IMR-90 (cell line): ENCODE measurements at regions not wholly inside any gene's neighbourhood (a gene's known extent, or its start where the extent isn't known, plus 50 kb on each side); places are given as distances from the start of the nearest gene placed in this dataset.

ENCODE experiments used
- ATAC-seq: fragments of 200-7000 bp; cut with Tn5 transposase; 2 replicates; pipeline ENCODE4 v1.9.1; 2020; ENCODE audit warnings: low read depth, mild to moderate bottlenecking, moderate library complexity
- BruUV-seq: library from RNA; stranded (reverse); fragments of 400-500 nt; replicated peaks from 2 replicates; lab custom pipeline; 2021; lab: Mats Ljungman, UMichigan
- CTCF ChIA-PET: fragments of 300-600 bp; formaldehyde crosslinking; extraction: SDS; loops from one replicate; lab custom pipeline; 2021; ENCODE audit warnings: antibody characterized with exemption; lab: Yijun Ruan, JAX
- POLR2A ChIA-PET: fragments of 300-600 bp; sonication (Branson Sonifier 250); formaldehyde crosslinking; loops from one replicate; lab custom pipeline; 2022; ENCODE audit warnings: antibody characterized with exemption; ENCODE audit not compliant: unreplicated experiment; lab: Charles Lee
- DNase-seq: peaks from one replicate; pipeline ENCODE4 v3.0.0; 2013
- H2AFZ ChIP-seq: replicated peaks from 2 replicates; pipeline ENCODE3; 2013; ENCODE audit warnings: low read length, mild to moderate bottlenecking; ENCODE audit not compliant: poor library complexity
- H2AK5ac ChIP-seq: 2 replicates; pipeline ENCODE4 v1.6.1; 2013; ENCODE audit warnings: low read depth, low read length, inconsistent platforms
- H2AK9ac ChIP-seq: replicated peaks from 2 replicates; pipeline ENCODE3; 2013; ENCODE audit warnings: mild to moderate bottlenecking, low read depth, low read length, moderate library complexity; ENCODE audit not compliant: poor library complexity
- H2BK120ac ChIP-seq: 2 replicates; pipeline ENCODE4 v1.6.1; 2013; ENCODE audit warnings: low read depth, low read length, inconsistent platforms
- H2BK15ac ChIP-seq: 3 replicates; pipeline ENCODE4 v1.6.1; 2013; ENCODE audit warnings: low read depth, low read length, inconsistent platforms
- H2BK20ac ChIP-seq: 2 replicates; pipeline ENCODE4 v1.6.1; 2013; ENCODE audit warnings: low read depth, mild to moderate bottlenecking, inconsistent platforms, low read length, moderate library complexity
- H2BK5ac ChIP-seq: 2 replicates; pipeline ENCODE4 v1.6.1; 2013; ENCODE audit warnings: mild to moderate bottlenecking, low read depth, low read length, inconsistent platforms; ENCODE audit not compliant: poor library complexity, severe bottlenecking
- H3K14ac ChIP-seq: replicated peaks from 2 replicates; pipeline ENCODE4 v1.6.1; 2013; ENCODE audit warnings: low read depth, low read length, inconsistent platforms
- H3K18ac ChIP-seq: 2 replicates; pipeline ENCODE4 v1.6.1; 2013; ENCODE audit warnings: low read depth, low read length, control low read depth
- H3K23ac ChIP-seq: 2 replicates; pipeline ENCODE4 v1.6.1; 2013; ENCODE audit warnings: low read depth, low read length, inconsistent platforms
- H3K27ac ChIP-seq: 2 replicates; pipeline ENCODE4 v1.5.1; 2013; ENCODE audit warnings: mild to moderate bottlenecking, control low read depth, low read length; ENCODE audit not compliant: insufficient read depth
- H3K27me3 ChIP-seq: 2 replicates; pipeline ENCODE4 v1.6.1; 2013; ENCODE audit warnings: low read length; ENCODE audit not compliant: control insufficient read depth, insufficient read depth
- H3K36me3 ChIP-seq: 2 replicates; pipeline ENCODE4 v1.6.1; 2013; ENCODE audit warnings: low read length, mixed read lengths; ENCODE audit not compliant: control insufficient read depth, insufficient read depth
- H3K4ac ChIP-seq: 2 replicates; pipeline ENCODE4 v1.6.1; 2013; ENCODE audit warnings: low read depth, low read length, inconsistent platforms
- H3K4me1 ChIP-seq: 2 replicates; pipeline ENCODE4 v1.6.1; 2013; ENCODE audit warnings: low read length, mixed read lengths; ENCODE audit not compliant: control insufficient read depth, insufficient read depth
- H3K4me2 ChIP-seq: 2 replicates; pipeline ENCODE4 v1.6.1; 2013; ENCODE audit warnings: low read depth, mild to moderate bottlenecking, control low read depth, low read length, moderate library complexity
- H3K4me3 ChIP-seq: 2 replicates; pipeline ENCODE4 v1.5.1; 2013; ENCODE audit warnings: low read depth, mild to moderate bottlenecking, control low read depth, low read length, moderate library complexity; ENCODE audit not compliant: insufficient read depth
- H3K56ac ChIP-seq: 2 replicates; pipeline ENCODE4 v1.6.1; 2013; ENCODE audit warnings: low read length, inconsistent platforms; ENCODE audit not compliant: insufficient read depth; ENCODE audit errors: extremely low read depth
- H3K79me1 ChIP-seq, 2 experiments: 2 replicates each; pipeline ENCODE4 v1.6.1; 2013; ENCODE audit warnings: low read length in 2 of 2, inconsistent platforms in 1 of 2, low read depth in 1 of 2
- H3K9ac ChIP-seq: 2 replicates; pipeline ENCODE4 v1.6.1; 2013; ENCODE audit warnings: low read depth, low read length, control low read depth
- H3K9me1 ChIP-seq: 2 replicates; pipeline ENCODE4 v1.6.1; 2013; ENCODE audit warnings: low read length, inconsistent platforms; ENCODE audit not compliant: insufficient read depth
- H3K9me3 ChIP-seq: 2 replicates; pipeline ENCODE4 v1.6.1; 2013; ENCODE audit warnings: low read length; ENCODE audit not compliant: control insufficient read depth, insufficient read depth
- H4K20me1 ChIP-seq: 2 replicates; pipeline ENCODE4 v1.6.1; 2013; ENCODE audit warnings: low read length, inconsistent platforms; ENCODE audit not compliant: insufficient read depth
- H4K5ac ChIP-seq: 2 replicates; pipeline ENCODE4 v1.6.1; 2013; ENCODE audit warnings: mild to moderate bottlenecking, low read depth, low read length, control low read depth
- H4K8ac ChIP-seq, 2 experiments: 2 replicates each; pipeline ENCODE4 v1.6.1; 2013; ENCODE audit warnings: low read depth in 2 of 2, low read length in 2 of 2, control low read depth in 1 of 2, inconsistent platforms in 1 of 2
- H4K91ac ChIP-seq: 2 replicates; pipeline ENCODE4 v1.6.1; 2013; ENCODE audit warnings: low read depth, low read length, inconsistent platforms; ENCODE audit not compliant: insufficient read depth
- CEBPB ChIP-seq: IDR thresholded peaks from 2 replicates; pipeline ENCODE4 v1.6.1; 2012; ENCODE audit warnings: low read depth, low read length, improper control_type of control experiment
- NFE2L2 ChIP-seq: fragments of 150-350 bp; IDR thresholded peaks from 2 replicates; pipeline ENCODE4 v1.6.1; 2016; ENCODE audit warnings: low read depth, mild to moderate bottlenecking, low read length
- SMC3 ChIP-seq: fragments of 150-350 bp; IDR thresholded peaks from 2 replicates; pipeline ENCODE4 v1.6.1; 2016; ENCODE audit warnings: low read depth, mild to moderate bottlenecking, antibody characterized with exemption, low read length, moderate library complexity
- WGBS, 2 experiments: methylation state at CpG; one replicate each; pipeline versions ENCODE4 v1.1.5 to v1.1.7; 2013; ENCODE audit warnings: missing lambda C conversion rate in 2 of 2; ENCODE audit not compliant: insufficient read length in 1 of 2; ENCODE audit errors: extremely low coverage in 2 of 2; 5-methylcytosine and 5-hydroxymethylcytosine counted together
- dilution Hi-C: fragments of 300-500 bp; cut with HindIII; formaldehyde crosslinking; loops from one replicate; pipeline ENCODE4 v1.14.3; 2018; ENCODE audit warnings: low sequenced_read_pairs; ENCODE audit not compliant: unreplicated experiment
- in situ Hi-C: fragments of 300-500 bp; cut with MboI; formaldehyde crosslinking; loops from 3 replicates; pipeline ENCODE4 v1.14.3; 2019; ENCODE audit warnings: low sequenced_read_pairs, inconsistent platforms, mixed read lengths
- intact Hi-C: fragments of 100-400 bp; cut with micrococcal nuclease; formaldehyde crosslinking; loops from 2 replicates; pipeline ENCODE4 v1.10.0; 2022

DNA sequence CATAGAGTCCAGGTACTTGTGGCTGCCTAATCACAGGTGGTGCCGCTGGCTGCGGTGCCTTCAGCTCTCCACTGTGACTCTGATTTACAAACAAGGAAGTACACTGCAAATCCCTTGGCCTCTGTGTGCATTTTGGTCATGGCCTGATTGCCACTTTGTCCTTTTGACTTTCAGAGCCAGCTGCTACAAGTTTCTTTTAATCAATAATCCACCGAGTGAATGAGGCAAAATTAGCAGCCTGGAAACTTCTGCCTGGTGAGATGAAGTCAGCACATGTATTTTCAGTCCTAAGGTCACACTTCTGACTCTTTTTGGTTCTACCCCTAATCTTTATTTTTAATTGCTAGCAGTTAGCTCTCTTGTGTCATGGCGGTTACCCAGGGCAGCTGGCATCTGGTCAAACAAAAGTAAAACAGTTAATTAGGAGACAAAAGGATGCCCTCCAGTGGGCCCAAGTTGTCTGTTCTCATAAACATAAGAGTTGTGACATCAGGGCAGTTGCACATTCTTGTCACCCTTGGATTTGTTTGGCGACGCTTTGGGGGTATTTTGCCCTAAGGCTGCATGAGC is 62.3 kb upstream of the LNX1 start:
- Histone ChIP-seq H3K27ac (no peak overlapping the region), H3K4me1 (peaks cover 12% of the 10 kb centered on the region), H2AFZ (no peak overlapping the region), H3K4me2 (no peak overlapping the region), H3K36me3 (no peaks in the 10 kb centered on the region), H2BK120ac (peak overlapping the region; percentile 73), H2AK9ac (no peak overlapping the region), H2BK5ac (no peak overlapping the region), H3K56ac (no peak overlapping the region), H3K18ac (no peak overlapping the region), H3K79me1 (no peaks in the 10 kb centered on the region), H3K9me3 (no peaks in the 10 kb centered on the region), H3K4ac (no peak overlapping the region), H2BK20ac (peak overlapping the region; percentile 44), H3K27me3 (no peaks in the 10 kb centered on the region), H3K9ac (no peak overlapping the region), H3K14ac (peak overlapping the region; percentile 43; the same call in 1 of the 2 replicates), H4K8ac (peak overlapping the region in 1 of 2 experiments; percentile 7; a peak in 1 of 4 replicates), H2BK15ac (no peak overlapping the region), H4K5ac (no peak overlapping the region), H3K4me3 (no peak overlapping the region), H4K91ac (0 out of 2 replicates have a peak overlapping the region, but pooled peaks have one; percentile 14), H3K9me1 (peaks cover 4% of the 10 kb centered on the region), H2AK5ac (peak overlapping the region; percentile 15; the same call in 1 of the 2 replicates), H4K20me1 (no peaks in the 10 kb centered on the region), H3K23ac (no peak overlapping the region)
- dilution Hi-C loops, result no loop called here
- DNase-seq, result peak; percentile 5
- intact Hi-C loops, result no loop called here
- WGBS, 2 experiments, result 70% methylated on average over 2 of the region's 6 CpGs; no CpG with 5 or more reads in 1 of the 2 experiments
- ChIA-PET CTCF (interaction anchor here (2.0 kb wide), 1 partner anchor 9 kb away, joined by 4 read pairs; no protein-coding TSS in a partner anchor), POLR2A (no interaction called here)
- in situ Hi-C loops, result no loop called here
- TF ChIP-seq NFE2L2, result no peak
- TF ChIP-seq SMC3, result no peak
- TF ChIP-seq CEBPB, result no peak
- ATAC-seq, result no peak
- no TSS peak for BruUV-seq
